CD14-positive monocyte (primary cell): ENCODE measurements at regions not wholly inside any gene's neighbourhood (a gene's known extent, or its start where the extent isn't known, plus 50 kb on each side); places are given as distances from the start of the nearest gene placed in this dataset.

Source experiments
- DNase-seq, 3 donors: peaks; one replicate each; pipeline ENCODE4 v3.0.0-alpha.2; 2011 to 2022
- H2AFZ ChIP-seq: 2 replicates; pipeline ENCODE4 v1.6.0; 2012; ENCODE audit warnings: mild to moderate bottlenecking, low read depth, low read length, inconsistent platforms; ENCODE audit not compliant: insufficient read depth, poor library complexity, severe bottlenecking
- H3K27ac ChIP-seq, 2 donors: 1 replicate in 1 of 2; 2 replicates in 1 of 2; pipeline ENCODE4 v1.5.1; 2012 to 2013; ENCODE audit warnings: low read length in 2 of 2, control low read depth in 1 of 2, inconsistent platforms in 1 of 2, low read depth in 1 of 2, mild to moderate bottlenecking in 1 of 2
- H3K27me3 ChIP-seq, 2 donors: one replicate each; pipeline versions ENCODE4 v1.6.0 to v1.6.1; 2011 to 2013; ENCODE audit warnings: low read length in 2 of 2; ENCODE audit not compliant: control insufficient read depth in 2 of 2, insufficient read depth in 2 of 2
- H3K36me3 ChIP-seq, 2 donors: replicated peaks in 1 of 2; 1 replicate in 1 of 2; 2 replicates in 1 of 2; pipeline versions ENCODE4 v1.5.1 to v1.6.1; 2012 to 2013; ENCODE audit warnings: low read length in 2 of 2, control low read depth in 1 of 2, inconsistent platforms in 1 of 2, mild to moderate bottlenecking in 1 of 2; ENCODE audit not compliant: insufficient read depth in 2 of 2, control insufficient read depth in 1 of 2
- H3K4me1 ChIP-seq, 2 donors: 1 replicate in 1 of 2; 2 replicates in 1 of 2; pipeline versions ENCODE4 v1.5.1 to v1.6.1; 2012 to 2013; ENCODE audit warnings: low read length in 2 of 2, control low read depth in 1 of 2, inconsistent platforms in 1 of 2, mild to moderate bottlenecking in 1 of 2, moderate library complexity in 1 of 2; ENCODE audit not compliant: insufficient read depth in 2 of 2, control insufficient read depth in 1 of 2
- H3K4me2 ChIP-seq: replicated peaks from 2 replicates; pipeline ENCODE3; 2012; ENCODE audit warnings: low read length, moderate library complexity, mild to moderate bottlenecking; ENCODE audit not compliant: poor library complexity, severe bottlenecking; ENCODE audit errors: extremely low read depth
- H3K4me3 ChIP-seq, 3 experiments: fragments of 200-600 bp in 1 of 3; sonication (generic) in 1 of 3; replicated peaks in 1 of 3; 1 replicate in 2 of 3; 2 replicates in 1 of 3; pipeline ENCODE4 v1.5.1; 2011 to 2013; ENCODE audit warnings: low read length in 3 of 3, mild to moderate bottlenecking in 3 of 3, control low read depth in 2 of 3, low read depth in 2 of 3, inconsistent platforms in 1 of 3, moderate library complexity in 1 of 3
- H3K79me2 ChIP-seq: 2 replicates; pipeline ENCODE4 v1.6.0; 2012; ENCODE audit warnings: mild to moderate bottlenecking, control low read depth, inconsistent platforms, low read length, moderate library complexity; ENCODE audit not compliant: insufficient read depth
- H3K9ac ChIP-seq: 2 replicates; pipeline ENCODE4 v1.6.0; 2017; ENCODE audit warnings: low read length, mild to moderate bottlenecking; ENCODE audit not compliant: insufficient read depth, poor library complexity, severe bottlenecking
- H3K9me3 ChIP-seq, 2 donors: replicated peaks in 1 of 2; 1 replicate in 1 of 2; 2 replicates in 1 of 2; pipeline versions ENCODE4 v1.5.1 to v1.6.1; 2012 to 2013; ENCODE audit warnings: low read length in 2 of 2, control low read depth in 1 of 2; ENCODE audit not compliant: control insufficient read depth in 1 of 2, insufficient read depth in 1 of 2
- H4K20me1 ChIP-seq: 2 replicates; pipeline ENCODE4 v1.6.0; 2012; ENCODE audit warnings: mild to moderate bottlenecking, low read length, control low read depth, moderate library complexity; ENCODE audit not compliant: insufficient read depth
- H3K27ac Mint-ChIP-seq, 7 donors: one replicate each; pipeline ENCODE4 v1.8.0; 2020; ENCODE audit warnings: mild to moderate bottlenecking in 7 of 7, mixed read lengths in 7 of 7, moderate library complexity in 6 of 7, inconsistent platforms in 2 of 7
- H3K27me3 Mint-ChIP-seq, 3 donors: one replicate each; pipeline ENCODE4 v1.8.0; 2021 to 2022; ENCODE audit warnings: low read depth in 3 of 3, mild to moderate bottlenecking in 3 of 3, mixed read lengths in 3 of 3, moderate library complexity in 3 of 3, inconsistent platforms in 1 of 3
- H3K36me3 Mint-ChIP-seq, 2 donors: one replicate each; pipeline ENCODE4 v1.8.0; 2020; ENCODE audit warnings: mixed read lengths in 2 of 2, inconsistent platforms in 1 of 2, mild to moderate bottlenecking in 1 of 2
- H3K4me1 Mint-ChIP-seq: one replicate; pipeline ENCODE4 v1.8.0; 2020; ENCODE audit warnings: mild to moderate bottlenecking, mixed read lengths
- H3K4me3 Mint-ChIP-seq, 2 donors: one replicate each; pipeline ENCODE4 v1.8.0; 2020; ENCODE audit warnings: mild to moderate bottlenecking in 2 of 2, mixed read lengths in 2 of 2, moderate library complexity in 1 of 2
- H3K9me3 Mint-ChIP-seq, 7 donors: one replicate each; pipeline ENCODE4 v1.8.0; 2020 to 2022; ENCODE audit warnings: mixed read lengths in 7 of 7, mild to moderate bottlenecking in 6 of 7, moderate library complexity in 6 of 7, inconsistent platforms in 2 of 7
- WGBS: methylation state at CpG from one replicate; pipeline ENCODE4 v1.1.5; 2013; ENCODE audit warnings: missing lambda C conversion rate; ENCODE audit not compliant: insufficient coverage; 5-methylcytosine and 5-hydroxymethylcytosine counted together
- intact Hi-C, 2 donors: fragments of 100-400 bp; cut with micrococcal nuclease; formaldehyde crosslinking; loops; one replicate each; pipeline versions ENCODE4 v1.15.0 to v1.15.1; 2023
- TF ChIP-seq, protein P1 (sequence below): fragments of 200-600 bp; IDR thresholded peaks from one replicate; pipeline ENCODE4 v1.8.0; 2022; ENCODE audit warnings: antibody characterized with exemption, mild to moderate bottlenecking

DNA sequence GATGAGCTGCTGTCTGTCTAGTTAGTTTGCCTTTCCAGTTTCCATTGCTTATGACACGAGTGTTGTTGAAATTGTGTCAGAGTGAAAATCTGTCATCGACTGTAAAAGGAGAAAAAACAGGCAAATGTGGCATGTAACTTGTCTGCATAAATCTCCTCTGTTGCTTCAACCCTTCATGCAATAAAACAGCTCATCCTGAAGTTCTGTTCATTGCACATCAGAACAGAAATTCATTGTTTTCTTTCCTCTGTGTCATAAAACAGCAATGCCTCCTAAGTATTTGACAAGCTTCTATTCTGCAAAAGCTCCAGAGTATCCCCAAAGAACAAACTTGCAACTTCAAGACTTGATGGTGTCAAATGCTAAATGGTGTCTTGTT is 432.1 kb downstream of the MEIS1 start:
- Histone ChIP-seq H3K27ac (no peak overlapping the region), H3K27me3 (no peaks in the 10 kb centered on the region), H3K79me2 (no peaks in the 10 kb centered on the region), H3K4me3 (no peak overlapping the region), H2AFZ (no peak overlapping the region), H3K9ac (no peak overlapping the region), H3K9me3 (no peaks in the 10 kb centered on the region), H3K4me2 (no peak overlapping the region), H3K36me3 (no peaks in the 10 kb centered on the region), H4K20me1 (no peaks in the 10 kb centered on the region), H3K4me1 (no peaks in the 10 kb centered on the region)
- H3K4me3 Mint-ChIP-seq = no peak overlapping the region
- TF ChIP-seq, protein P1, sequence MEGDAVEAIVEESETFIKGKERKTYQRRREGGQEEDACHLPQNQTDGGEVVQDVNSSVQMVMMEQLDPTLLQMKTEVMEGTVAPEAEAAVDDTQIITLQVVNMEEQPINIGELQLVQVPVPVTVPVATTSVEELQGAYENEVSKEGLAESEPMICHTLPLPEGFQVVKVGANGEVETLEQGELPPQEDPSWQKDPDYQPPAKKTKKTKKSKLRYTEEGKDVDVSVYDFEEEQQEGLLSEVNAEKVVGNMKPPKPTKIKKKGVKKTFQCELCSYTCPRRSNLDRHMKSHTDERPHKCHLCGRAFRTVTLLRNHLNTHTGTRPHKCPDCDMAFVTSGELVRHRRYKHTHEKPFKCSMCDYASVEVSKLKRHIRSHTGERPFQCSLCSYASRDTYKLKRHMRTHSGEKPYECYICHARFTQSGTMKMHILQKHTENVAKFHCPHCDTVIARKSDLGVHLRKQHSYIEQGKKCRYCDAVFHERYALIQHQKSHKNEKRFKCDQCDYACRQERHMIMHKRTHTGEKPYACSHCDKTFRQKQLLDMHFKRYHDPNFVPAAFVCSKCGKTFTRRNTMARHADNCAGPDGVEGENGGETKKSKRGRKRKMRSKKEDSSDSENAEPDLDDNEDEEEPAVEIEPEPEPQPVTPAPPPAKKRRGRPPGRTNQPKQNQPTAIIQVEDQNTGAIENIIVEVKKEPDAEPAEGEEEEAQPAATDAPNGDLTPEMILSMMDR = no peak
- no peak overlapping the region for H3K27ac Mint-ChIP-seq
- H3K36me3 Mint-ChIP-seq = no peaks in the 10 kb centered on the region
- H3K4me1 Mint-ChIP-seq = no peaks in the 10 kb centered on the region
- peaks cover 2 to 15% (median 7%) of the 10 kb centered on the region in 7 donors for H3K9me3 Mint-ChIP-seq
- intact Hi-C loops = no loop called here
- WGBS = 100% methylated on average over 1 of the region's 2 CpGs
- no peak for DNase-seq
- H3K27me3 Mint-ChIP-seq = peaks cover 0 to 3% (median 0%) of the 10 kb centered on the region in 3 donors

DNA sequence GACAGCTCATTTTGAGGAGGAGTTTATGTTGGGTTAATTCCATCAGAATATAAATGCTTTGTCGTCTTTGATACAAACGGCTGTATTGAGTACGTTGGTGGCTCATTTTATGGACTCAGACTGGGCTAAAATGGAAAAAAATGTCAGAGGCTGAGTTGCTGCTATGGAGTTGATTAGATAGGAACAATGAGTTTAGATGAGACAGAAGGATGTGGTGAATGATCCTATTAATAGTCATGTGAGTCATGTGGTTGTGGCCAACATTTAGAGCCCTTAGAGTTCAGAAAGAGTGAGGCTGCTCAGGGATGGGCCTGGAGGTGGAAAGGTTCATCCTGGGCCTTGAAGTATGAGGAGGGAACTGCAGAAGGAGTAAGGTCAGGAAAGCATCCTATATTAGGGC is 434.2 kb downstream of the MEIS1 start:
- Histone ChIP-seq H3K9me3 (no peaks in the 10 kb centered on the region), H3K4me3 (no peak overlapping the region), H3K79me2 (no peaks in the 10 kb centered on the region), H3K27ac (no peak overlapping the region), H2AFZ (no peak overlapping the region), H4K20me1 (no peaks in the 10 kb centered on the region), H3K4me2 (no peak overlapping the region), H3K4me1 (no peaks in the 10 kb centered on the region), H3K36me3 (no peaks in the 10 kb centered on the region), H3K9ac (no peak overlapping the region), H3K27me3 (no peaks in the 10 kb centered on the region)
- H3K4me1 Mint-ChIP-seq = no peaks in the 10 kb centered on the region
- TF ChIP-seq, protein P1 = no peak
- H3K9me3 Mint-ChIP-seq = peaks cover 2 to 15% (median 7%) of the 10 kb centered on the region in 7 donors
- no peak for DNase-seq
- intact Hi-C loops = no loop called here
- H3K27ac Mint-ChIP-seq = no peak overlapping the region
- H3K36me3 Mint-ChIP-seq = no peaks in the 10 kb centered on the region
- H3K27me3 Mint-ChIP-seq = peaks cover 0 to 3% (median 0%) of the 10 kb centered on the region in 3 donors
- 100% methylated on average over 3 of the region's 3 CpGs for WGBS
- no peak overlapping the region for H3K4me3 Mint-ChIP-seq
